ENCODE measurements at regions not wholly inside any gene's neighbourhood (a gene's known extent, or its start where the extent isn't known, plus 50 kb on each side); places are given as distances from the start of the nearest gene placed in this dataset.

DNA sequence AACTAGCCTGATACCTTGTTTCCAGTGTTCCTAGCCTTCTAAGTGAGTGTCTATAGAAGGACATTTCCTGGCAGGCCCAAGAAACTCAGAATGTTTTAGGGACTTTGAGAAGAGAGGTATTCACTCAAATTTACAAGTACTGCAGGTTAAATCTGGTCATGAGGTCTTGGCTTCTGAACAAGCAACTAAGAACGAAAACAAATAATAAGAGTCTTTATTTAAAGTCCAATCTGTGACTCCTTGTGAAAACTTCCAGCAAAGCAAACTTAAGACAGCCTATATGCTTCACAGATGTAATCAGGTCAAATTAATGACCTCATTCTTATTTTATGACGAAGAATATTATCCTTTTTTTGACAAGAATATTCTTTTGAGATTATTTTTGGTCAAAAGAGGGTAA is 79.4 kb upstream of the PRSS16 start:
- TF ChIP-seq CTCF (optimal IDR thresholded peaks at IDR 0.05 in 1 of 3, IDR thresholded peaks at IDR 0.05 in 1 of 3, conservative IDR thresholded peaks at IDR 0.05 in 1 of 3; ENCODE audit: extremely low read depth in 1 of 3, insufficient read depth in 2 of 3, low read length in 3 of 3), result no peak
- TF ChIP-seq EZH2 (IDR thresholded peaks at IDR 0.05; ENCODE audit: low read length), result no peak
